ENCODE measurements at regions not wholly inside any gene's neighbourhood (a gene's known extent, or its start where the extent isn't known, plus 50 kb on each side); places are given as distances from the start of the nearest gene placed in this dataset.

GRCh38 chrX:39927380-39927779, 170.4 kb downstream of the BCOR start:
- Histone ChIP-seq H3K27me3 (replicated peaks in 1 of 7) (no peaks in the 10 kb centered on the region), H3K9me3 (no peaks in the 10 kb centered on the region), H3K27ac (no peak overlapping the region), H3K36me3 (no peaks in the 10 kb centered on the region), H3K4me3 (no peak overlapping the region), H3K4me1 (no peaks in the 10 kb centered on the region)
- DNase-seq = no peak
- WGBS, 5 donors = 71 to 96% (median 78%) methylated on average over 1 to 4 of the region's 4 CpGs
- TF ChIP-seq POLR2AphosphoS5 (IDR thresholded peaks at IDR 0.05) = no peak
- no peak for TF ChIP-seq POLR2A (IDR thresholded peaks at IDR 0.05)
- TF ChIP-seq CTCF (IDR thresholded peaks at IDR 0.05 in 8 of 11, conservative IDR thresholded peaks at IDR 0.05 in 3 of 11) = no peak
- intact Hi-C loops (cut with DNase I; ENCODE audit: low total_unique reads) = no loop called here

- DNase-seq = no peak
Observed at GRCh38 chrX:39928704-39929378, 168.9 kb downstream of the BCOR start.

GRCh38 chrX:39929379-39930025, 168.3 kb downstream of the BCOR start:
- no peak overlapping the region for H3K4me3 ChIP-seq
- H3K4me1 ChIP-seq = no peaks in the 10 kb centered on the region
- no peaks in the 10 kb centered on the region for H3K36me3 ChIP-seq
- TF ChIP-seq POLR2A (IDR thresholded peaks at IDR 0.05) = no peak
- TF ChIP-seq CTCF (IDR thresholded peaks at IDR 0.05 in 8 of 11, conservative IDR thresholded peaks at IDR 0.05 in 3 of 11) = no peak
- no peak for TF ChIP-seq POLR2AphosphoS5 (IDR thresholded peaks at IDR 0.05)
- no peaks in the 10 kb centered on the region for H3K9me3 ChIP-seq
- WGBS, 5 donors = 75 to 92% (median 89%) methylated on average over 8 to 13 of the region's 13 CpGs
- no peak for DNase-seq
- no peak overlapping the region for H3K27ac ChIP-seq
- no peaks in the 10 kb centered on the region for H3K27me3 ChIP-seq (replicated peaks in 1 of 7)
- intact Hi-C loops (cut with DNase I; ENCODE audit: low total_unique reads) = no loop called here

More at GRCh38 chrX:39928704-39929378, 168.9 kb downstream of the BCOR start:
- Histone ChIP-seq H3K4me1 (no peaks in the 10 kb centered on the region), H3K27me3 (replicated peaks in 1 of 7) (no peaks in the 10 kb centered on the region), H3K4me3 (no peak overlapping the region), H3K9me3 (no peaks in the 10 kb centered on the region), H3K36me3 (no peaks in the 10 kb centered on the region), H3K27ac (no peak overlapping the region)
- WGBS, 5 donors = 63 to 95% (median 77%) methylated on average over 7 to 8 of the region's 8 CpGs
- no peak for TF ChIP-seq CTCF (IDR thresholded peaks at IDR 0.05 in 8 of 11, conservative IDR thresholded peaks at IDR 0.05 in 3 of 11)
- intact Hi-C loops (cut with DNase I; ENCODE audit: low total_unique reads) = no loop called here

- no peak for DNase-seq
- Histone ChIP-seq H3K9me3 (no peaks in the 10 kb centered on the region), H3K27me3 (replicated peaks in 1 of 7) (no peaks in the 10 kb centered on the region), H3K36me3 (no peaks in the 10 kb centered on the region), H3K27ac (peak overlapping the region in 6 of 8 donors; percentile 32 to 61 (median 50)), H3K4me1 (peaks cover 0 to 4% (median 1%) of the 10 kb centered on the region in 6 donors), H3K4me3 (no peak overlapping the region)
- WGBS, 5 donors = 71 to 87% (median 74%) methylated on average over 8 to 14 of the region's 14 CpGs
- intact Hi-C loops (cut with DNase I; ENCODE audit: low total_unique reads) = no loop called here
- no peak for TF ChIP-seq POLR2AphosphoS5 (IDR thresholded peaks at IDR 0.05)
- TF ChIP-seq POLR2A (IDR thresholded peaks at IDR 0.05) = no peak
- TF ChIP-seq CTCF (IDR thresholded peaks at IDR 0.05 in 8 of 11, conservative IDR thresholded peaks at IDR 0.05 in 3 of 11) = no peak
Observed at GRCh38 chrX:39930786-39931528, 166.8 kb downstream of the BCOR start.

Measured in spleen (tissue), 11 donors.